Neural progenitor cell (in vitro differentiated cells): ENCODE measurements at regions not wholly inside any gene's neighbourhood (a gene's known extent, or its start where the extent isn't known, plus 50 kb on each side); places are given as distances from the start of the nearest gene placed in this dataset.

Source experiments
- EZH2 ChIP-seq: fragments of 200-600 bp; sonication (generic); IDR thresholded peaks from 2 replicates; pipeline ENCODE4 v1.6.1; 2017; ENCODE audit warnings: antibody characterized with exemption, mild to moderate bottlenecking, moderate library complexity
- TF ChIP-seq, protein P1 (sequence below): fragments of 200-600 bp; sonication (generic); IDR thresholded peaks from 2 replicates; pipeline ENCODE4 v1.5.1; 2017; ENCODE audit warnings: antibody characterized with exemption, mild to moderate bottlenecking

DNA sequence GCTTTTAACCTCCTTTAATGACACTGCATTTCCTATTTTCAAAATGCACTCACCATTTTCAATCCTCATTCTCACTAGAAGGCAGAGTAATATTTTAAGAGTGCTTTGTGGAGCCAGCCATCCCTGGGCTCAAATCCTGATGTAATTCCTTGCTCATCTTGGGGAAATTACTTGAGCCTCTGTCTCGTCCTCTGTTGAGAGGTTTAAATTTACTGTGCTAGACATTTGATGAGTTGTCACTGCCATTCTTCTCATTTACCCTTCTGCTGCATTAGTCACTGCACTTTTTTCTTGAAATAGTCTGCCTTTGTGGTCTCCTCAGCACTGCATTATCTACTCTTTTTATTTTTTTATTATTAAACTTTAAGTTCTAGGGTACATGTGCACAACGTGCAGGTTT lies 150.0 kb upstream of the HDDC2 start:
- TF ChIP-seq, protein P1, sequence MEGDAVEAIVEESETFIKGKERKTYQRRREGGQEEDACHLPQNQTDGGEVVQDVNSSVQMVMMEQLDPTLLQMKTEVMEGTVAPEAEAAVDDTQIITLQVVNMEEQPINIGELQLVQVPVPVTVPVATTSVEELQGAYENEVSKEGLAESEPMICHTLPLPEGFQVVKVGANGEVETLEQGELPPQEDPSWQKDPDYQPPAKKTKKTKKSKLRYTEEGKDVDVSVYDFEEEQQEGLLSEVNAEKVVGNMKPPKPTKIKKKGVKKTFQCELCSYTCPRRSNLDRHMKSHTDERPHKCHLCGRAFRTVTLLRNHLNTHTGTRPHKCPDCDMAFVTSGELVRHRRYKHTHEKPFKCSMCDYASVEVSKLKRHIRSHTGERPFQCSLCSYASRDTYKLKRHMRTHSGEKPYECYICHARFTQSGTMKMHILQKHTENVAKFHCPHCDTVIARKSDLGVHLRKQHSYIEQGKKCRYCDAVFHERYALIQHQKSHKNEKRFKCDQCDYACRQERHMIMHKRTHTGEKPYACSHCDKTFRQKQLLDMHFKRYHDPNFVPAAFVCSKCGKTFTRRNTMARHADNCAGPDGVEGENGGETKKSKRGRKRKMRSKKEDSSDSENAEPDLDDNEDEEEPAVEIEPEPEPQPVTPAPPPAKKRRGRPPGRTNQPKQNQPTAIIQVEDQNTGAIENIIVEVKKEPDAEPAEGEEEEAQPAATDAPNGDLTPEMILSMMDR: no peak
- TF ChIP-seq EZH2: no peak
